GM13976 (cell line): ENCODE measurements at regions not wholly inside any gene's neighbourhood (a gene's known extent, or its start where the extent isn't known, plus 50 kb on each side); places are given as distances from the start of the nearest gene placed in this dataset.

Source experiments
- DNase-seq: peaks from one replicate; pipeline ENCODE4 v3.0.0; 2012; ENCODE audit warnings: low spot score
- in situ Hi-C: fragments of 300-500 bp; cut with MboI; formaldehyde crosslinking; loops from one replicate; pipeline ENCODE4 v1.12.0; 2022; ENCODE audit warnings: low sequenced_read_pairs, mixed read lengths, inconsistent platforms; ENCODE audit not compliant: unreplicated experiment
- TF ChIP-seq, protein P1 (sequence below): IDR thresholded peaks from 2 replicates; pipeline ENCODE4 v1.5.1; 2012; ENCODE audit warnings: borderline replicate concordance, mild to moderate bottlenecking; ENCODE audit not compliant: insufficient read depth; ENCODE audit errors: extremely low read depth, missing control alignments, control extremely low read depth

DNA sequence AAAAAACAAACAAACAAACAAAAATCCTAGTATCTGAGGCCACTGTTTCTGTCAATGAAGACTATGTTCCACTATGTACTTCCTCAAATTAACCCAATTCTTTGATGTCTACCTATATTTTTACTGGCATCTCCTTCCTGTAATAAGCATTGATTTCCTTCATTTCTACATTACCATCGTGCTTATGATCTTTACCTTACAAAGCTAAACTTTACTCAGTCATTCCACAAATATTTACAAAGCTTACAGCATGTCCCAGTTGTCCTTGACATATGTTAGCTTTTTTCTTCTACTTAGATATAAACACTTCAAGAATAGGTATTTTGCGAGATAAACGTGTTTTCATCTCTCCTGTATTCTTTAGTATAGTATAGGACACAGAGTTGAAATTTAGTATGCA is 1090.9 kb downstream of the PCDH9 start:
- TF ChIP-seq, protein P1, sequence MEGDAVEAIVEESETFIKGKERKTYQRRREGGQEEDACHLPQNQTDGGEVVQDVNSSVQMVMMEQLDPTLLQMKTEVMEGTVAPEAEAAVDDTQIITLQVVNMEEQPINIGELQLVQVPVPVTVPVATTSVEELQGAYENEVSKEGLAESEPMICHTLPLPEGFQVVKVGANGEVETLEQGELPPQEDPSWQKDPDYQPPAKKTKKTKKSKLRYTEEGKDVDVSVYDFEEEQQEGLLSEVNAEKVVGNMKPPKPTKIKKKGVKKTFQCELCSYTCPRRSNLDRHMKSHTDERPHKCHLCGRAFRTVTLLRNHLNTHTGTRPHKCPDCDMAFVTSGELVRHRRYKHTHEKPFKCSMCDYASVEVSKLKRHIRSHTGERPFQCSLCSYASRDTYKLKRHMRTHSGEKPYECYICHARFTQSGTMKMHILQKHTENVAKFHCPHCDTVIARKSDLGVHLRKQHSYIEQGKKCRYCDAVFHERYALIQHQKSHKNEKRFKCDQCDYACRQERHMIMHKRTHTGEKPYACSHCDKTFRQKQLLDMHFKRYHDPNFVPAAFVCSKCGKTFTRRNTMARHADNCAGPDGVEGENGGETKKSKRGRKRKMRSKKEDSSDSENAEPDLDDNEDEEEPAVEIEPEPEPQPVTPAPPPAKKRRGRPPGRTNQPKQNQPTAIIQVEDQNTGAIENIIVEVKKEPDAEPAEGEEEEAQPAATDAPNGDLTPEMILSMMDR = no peak
- in situ Hi-C loops = no loop called here
- DNase-seq = no peak

DNA sequence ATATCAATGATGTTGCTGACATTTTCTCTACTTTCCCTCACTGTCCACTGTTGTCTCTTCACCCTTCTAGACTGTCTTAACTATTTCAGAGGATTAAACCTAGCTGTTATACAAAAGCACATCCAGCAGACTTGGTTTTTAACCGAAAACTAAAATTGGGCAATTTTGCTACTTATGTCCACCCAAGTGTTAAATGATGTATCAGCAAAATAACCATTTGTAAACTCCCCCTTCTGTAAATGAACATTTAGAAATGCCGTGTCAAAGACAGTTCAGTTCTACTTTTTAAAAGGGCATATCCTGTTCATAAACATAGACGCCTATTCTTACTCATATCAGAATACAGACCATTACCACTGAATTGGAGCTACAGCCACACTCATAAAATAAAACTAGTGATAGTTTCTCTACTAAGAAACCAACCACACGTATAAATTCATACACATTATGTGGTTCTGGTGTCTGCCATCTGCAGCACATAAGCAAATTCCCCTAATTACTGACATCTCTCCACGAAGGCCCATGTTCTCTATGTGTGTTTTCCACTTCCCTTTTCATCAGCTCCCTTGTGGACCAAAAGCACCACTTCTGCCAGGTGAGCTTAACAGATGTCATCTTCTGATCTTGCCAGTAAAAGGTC is 1091.8 kb downstream of the PCDH9 start:
- TF ChIP-seq, protein P1 = no peak

GRCh38 chr13:66137384-66137783 is 1092.8 kb downstream of the PCDH9 start:
- TF ChIP-seq, protein P1 = no peak
- no peak for DNase-seq
- in situ Hi-C loops = no loop called here

More for the DNA sequence above, 1091.8 kb downstream of the PCDH9 start:
- DNase-seq = no peak
- in situ Hi-C loops = no loop called here

- no peak for DNase-seq
- TF ChIP-seq, protein P1 = no peak
- in situ Hi-C loops = no loop called here
Measured at GRCh38 chr13:66128692-66129269, 1101.4 kb downstream of the PCDH9 start.

- DNase-seq = no peak
- TF ChIP-seq, protein P1 = no peak
- in situ Hi-C loops = no loop called here
Measured at GRCh38 chr13:66128201-66128600, 1101.9 kb downstream of the PCDH9 start.

- DNase-seq = no peak
Measured at GRCh38 chr13:66117563-66117962, 1112.6 kb downstream of the PCDH9 start.

More at GRCh38 chr13:66117563-66117962, 1112.6 kb downstream of the PCDH9 start:
- TF ChIP-seq, protein P1 = no peak
- in situ Hi-C loops = no loop called here
